Activated CD4-positive, alpha-beta T cell treated with anti-CD3 and anti-CD28 coated beads for 36 hours (primary cell): ENCODE measurements at regions not wholly inside any gene's neighbourhood (a gene's known extent, or its start where the extent isn't known, plus 50 kb on each side); places are given as distances from the start of the nearest gene placed in this dataset.

ENCODE experiments used
- ATAC-seq: fragments of 200-7000 bp; cut with Tn5 transposase; one replicate; pipeline ENCODE4 v1.10.0; 2021; ENCODE audit warnings: mild to moderate bottlenecking, moderate library complexity
- CTCF ChIA-PET: fragments of 350-600 bp; sonication (Branson Sonifier 250); formaldehyde crosslinking; loops from one replicate; lab custom pipeline; 2021; ENCODE audit warnings: antibody characterized with exemption; lab: Charles Lee
- POLR2A ChIA-PET: fragments of 350-600 bp; sonication (Branson Sonifier 250); formaldehyde crosslinking; loops from one replicate; lab custom pipeline; 2021; ENCODE audit warnings: antibody characterized with exemption, inconsistent platforms; lab: Charles Lee
- DNase-seq: peaks from one replicate; pipeline ENCODE4 v3.0.0-alpha.2; 2020
- H3K27ac Mint-ChIP-seq: one replicate; pipeline ENCODE4 v1.8.0; 2021; ENCODE audit warnings: mixed read lengths
- H3K27me3 Mint-ChIP-seq: one replicate; pipeline ENCODE4 v1.8.0; 2021; ENCODE audit warnings: mixed read lengths
- H3K36me3 Mint-ChIP-seq: one replicate; pipeline ENCODE4 v1.8.0; 2021; ENCODE audit warnings: low read depth, mixed read lengths
- H3K4me1 Mint-ChIP-seq: one replicate; pipeline ENCODE4 v1.8.0; 2021; ENCODE audit warnings: mixed read lengths
- H3K4me3 Mint-ChIP-seq: one replicate; pipeline ENCODE4 v1.8.0; 2021; ENCODE audit warnings: mild to moderate bottlenecking, moderate library complexity, mixed read lengths
- H3K9me3 Mint-ChIP-seq: one replicate; pipeline ENCODE4 v1.8.0; 2021; ENCODE audit warnings: low read depth, mixed read lengths
- intact Hi-C, 2 experiments: fragments of 100-400 bp; cut with DNase I in 1 of 2; cut with micrococcal nuclease in 1 of 2; formaldehyde crosslinking; loops; one replicate each; pipeline versions ENCODE4 v1.14.2 to v1.15.1; 2022 to 2024; cut with DNase I, micrococcal nuclease

DNA sequence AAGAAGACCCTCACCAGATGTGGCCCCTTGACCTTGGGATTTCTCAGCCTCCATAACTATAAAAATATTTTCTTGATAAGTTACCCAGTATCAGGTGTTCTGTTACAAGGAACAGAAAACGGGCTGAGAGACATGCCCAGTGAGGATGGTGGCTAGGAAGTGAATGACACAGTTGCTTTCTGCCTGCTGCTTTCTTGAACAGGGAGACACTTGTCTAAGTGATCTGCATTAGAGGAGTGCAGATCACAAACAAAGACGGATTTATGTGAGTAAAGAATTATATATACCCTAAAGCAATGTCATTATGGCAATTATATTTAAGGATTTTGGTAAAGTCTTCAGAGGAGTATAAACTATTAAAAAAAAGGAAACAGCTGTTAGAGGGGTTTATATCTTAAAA is 169.2 kb upstream of the AHR start:
- Mint-ChIP-seq H3K4me1 (peaks cover 28% of the 10 kb centered on the region), H3K27ac (no peak overlapping the region)
- CTCF ChIA-PET: interaction anchor here (0.8 kb wide), 1 partner anchor 146 kb away, joined by 3 read pairs; no protein-coding TSS in a partner anchor

DNA sequence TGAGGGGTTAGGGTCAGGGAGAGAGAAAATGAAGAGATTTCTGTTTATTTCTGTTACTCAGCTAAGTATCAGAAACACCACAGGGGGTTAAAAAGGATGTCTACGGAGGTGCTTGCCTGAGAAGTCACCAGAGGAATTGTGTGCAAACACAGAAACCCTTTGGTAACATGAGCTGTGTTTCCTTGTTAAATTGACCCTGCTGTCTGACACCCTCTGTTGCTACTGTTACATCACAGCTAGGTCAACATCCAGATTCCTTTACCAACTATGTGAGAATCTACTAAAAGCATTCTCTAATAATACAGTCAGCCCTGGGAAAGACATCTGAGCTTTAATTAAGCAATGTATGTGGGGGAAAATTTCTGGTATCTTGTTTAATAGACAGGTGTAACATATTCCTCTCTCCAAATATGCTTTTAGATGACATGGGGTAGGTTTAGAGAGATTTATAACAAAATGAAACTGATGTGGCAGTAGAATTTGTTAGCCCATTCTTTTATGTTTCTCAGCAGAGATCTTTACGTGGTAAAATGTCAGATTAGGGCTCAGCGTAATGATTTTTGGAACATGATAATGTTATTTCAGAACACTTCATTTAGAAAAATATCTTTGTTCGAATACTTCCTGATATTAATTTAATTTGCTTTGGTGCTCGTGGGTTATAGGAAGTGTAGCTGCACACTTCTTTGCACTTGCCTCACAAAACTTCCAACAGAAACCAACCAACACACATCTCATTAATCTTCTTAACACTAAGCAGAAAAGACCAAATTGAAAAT is 168.0 kb upstream of the AHR start:
- Mint-ChIP-seq H3K36me3 (no peaks in the 10 kb centered on the region), H3K27me3 (peaks cover 1% of the 10 kb centered on the region), H3K27ac (no peak overlapping the region), H3K4me1 (peaks cover 41% of the 10 kb centered on the region), H3K4me3 (no peak overlapping the region), H3K9me3 (peaks cover 3% of the 10 kb centered on the region)
- DNase-seq: no peak
- ChIA-PET CTCF (interaction anchor here (0.8 to 1.7 kb wide), 5 partner anchors 11 to 148 kb away, joined by 3 to 4 read pairs (median 3); no protein-coding TSS in a partner anchor), POLR2A (no interaction called here)
- ATAC-seq: no peak
- intact Hi-C loops: loop anchor here in 1 of 2 experiments (5.0 kb wide), 1 partner anchor 37 kb away; no protein-coding TSS in a partner anchor

More for the DNA sequence above, 169.2 kb upstream of the AHR start:
- Mint-ChIP-seq H3K9me3 (no peaks in the 10 kb centered on the region), H3K36me3 (no peaks in the 10 kb centered on the region), H3K4me3 (no peak overlapping the region), H3K27me3 (peaks cover 1% of the 10 kb centered on the region)
- DNase-seq (no peak), ATAC-seq (no peak)
- intact Hi-C loops: loop anchor here in 1 of 2 experiments (5.0 kb wide), 1 partner anchor 57 kb away; no protein-coding TSS in a partner anchor
- POLR2A ChIA-PET: no interaction called here

- CTCF ChIA-PET: interaction anchor here (1.0 to 1.7 kb wide), 3 partner anchors 11 to 148 kb away, joined by 3 to 4 read pairs (median 3); no protein-coding TSS in a partner anchor
- H3K27ac Mint-ChIP-seq: no peak overlapping the region
- H3K9me3 Mint-ChIP-seq: peaks cover 5% of the 10 kb centered on the region
- H3K4me3 Mint-ChIP-seq: no peak overlapping the region
- no peak for DNase-seq
- intact Hi-C loops: loop anchor here in 1 of 2 experiments (5.0 kb wide), 1 partner anchor 36 kb away; no protein-coding TSS in a partner anchor
- no peak for ATAC-seq
- H3K27me3 Mint-ChIP-seq: peaks cover 1% of the 10 kb centered on the region
- POLR2A ChIA-PET: no interaction called here
- no peaks in the 10 kb centered on the region for H3K36me3 Mint-ChIP-seq
- peaks cover 41% of the 10 kb centered on the region for H3K4me1 Mint-ChIP-seq
These were observed 167.4 kb upstream of the AHR start for GRCh38 chr7:17131060-17131345.

GRCh38 chr7:17131983-17132655 is 166.3 kb upstream of the AHR start:
- ChIA-PET POLR2A (no interaction called here), CTCF (interaction anchor here (1.2 to 1.7 kb wide), 2 partner anchors 149 to 169 kb away, joined by 4 to 5 read pairs; no protein-coding TSS in a partner anchor)
- Mint-ChIP-seq H3K4me1 (peaks cover 37% of the 10 kb centered on the region), H3K27ac (no peak overlapping the region), H3K36me3 (no peaks in the 10 kb centered on the region), H3K27me3 (peaks cover 1% of the 10 kb centered on the region), H3K9me3 (peaks cover 7% of the 10 kb centered on the region), H3K4me3 (no peak overlapping the region)
- DNase-seq: no peak
- intact Hi-C loops: loop anchor here in 1 of 2 experiments (5.0 kb wide), 1 partner anchor 35 kb away; no protein-coding TSS in a partner anchor
- no peak for ATAC-seq

DNA sequence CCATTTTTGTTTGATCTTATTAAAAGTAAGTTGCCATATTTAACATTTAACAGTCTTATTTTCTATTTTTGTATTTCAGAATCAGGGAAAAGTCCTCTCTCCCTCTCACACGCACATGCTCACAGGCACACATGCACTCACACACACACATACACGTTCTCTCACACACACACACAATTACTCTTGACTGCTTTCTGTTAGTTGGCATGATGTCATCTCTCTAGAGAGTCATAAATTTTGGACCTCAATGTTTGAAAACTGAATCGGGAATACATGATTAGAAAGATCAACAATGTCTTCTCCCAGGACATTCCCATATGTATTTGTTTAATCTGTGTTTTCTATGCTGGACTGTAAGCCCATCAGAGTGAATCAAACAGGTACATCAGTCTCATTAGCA is 165.7 kb upstream of the AHR start:
- no peak overlapping the region for H3K4me3 Mint-ChIP-seq
- peaks cover 1% of the 10 kb centered on the region for H3K27me3 Mint-ChIP-seq
- no peak for DNase-seq
- H3K4me1 Mint-ChIP-seq: peaks cover 34% of the 10 kb centered on the region
- ATAC-seq: no peak
- intact Hi-C loops: loop anchor here in 1 of 2 experiments (5.0 kb wide), 1 partner anchor 35 kb away; no protein-coding TSS in a partner anchor
- H3K9me3 Mint-ChIP-seq: peaks cover 7% of the 10 kb centered on the region
- CTCF ChIA-PET: no interaction called here
- H3K36me3 Mint-ChIP-seq: no peaks in the 10 kb centered on the region
- POLR2A ChIA-PET: no interaction called here
- no peak overlapping the region for H3K27ac Mint-ChIP-seq

- peaks cover 47% of the 10 kb centered on the region for H3K4me1 Mint-ChIP-seq
These were observed 164.5 kb upstream of the AHR start for GRCh38 chr7:17133977-17134376.

GRCh38 chr7:17134786-17135185 is 163.7 kb upstream of the AHR start:
- intact Hi-C loops: loop anchor here in 1 of 2 experiments (5.0 kb wide), 3 partner anchors 33 to 132 kb away; no protein-coding TSS in a partner anchor
- peaks cover 7% of the 10 kb centered on the region for H3K9me3 Mint-ChIP-seq
- H3K27me3 Mint-ChIP-seq: peaks cover 1% of the 10 kb centered on the region
- peaks cover 55% of the 10 kb centered on the region for H3K4me1 Mint-ChIP-seq
- DNase-seq (peak; percentile 41), ATAC-seq (peak; percentile 53)
- ChIA-PET CTCF (interaction anchor here (1.0 to 1.6 kb wide), 3 partner anchors 17 to 163 kb away, joined by 3 to 4 read pairs (median 3); no protein-coding TSS in a partner anchor), POLR2A (interaction anchor here (0.6 kb wide), 1 partner anchor 163 kb away, joined by 8 read pairs; no protein-coding TSS in a partner anchor)
- H3K36me3 Mint-ChIP-seq: no peaks in the 10 kb centered on the region
- peak overlapping the region; percentile 74 for H3K27ac Mint-ChIP-seq
- no peak overlapping the region for H3K4me3 Mint-ChIP-seq

More at GRCh38 chr7:17133977-17134376, 164.5 kb upstream of the AHR start:
- Mint-ChIP-seq H3K27me3 (peaks cover 1% of the 10 kb centered on the region), H3K9me3 (peaks cover 7% of the 10 kb centered on the region), H3K27ac (peak overlapping the region; percentile 27), H3K4me3 (no peak overlapping the region), H3K36me3 (no peaks in the 10 kb centered on the region)
- POLR2A ChIA-PET: no interaction called here
- CTCF ChIA-PET: interaction anchor here (1.1 to 1.6 kb wide), 2 partner anchors 18 to 71 kb away, joined by 3 to 4 read pairs; no protein-coding TSS in a partner anchor
- ATAC-seq (no peak), DNase-seq (no peak)
- intact Hi-C loops: loop anchor here in 1 of 2 experiments (5.0 kb wide), 1 partner anchor 33 kb away; no protein-coding TSS in a partner anchor

DNA sequence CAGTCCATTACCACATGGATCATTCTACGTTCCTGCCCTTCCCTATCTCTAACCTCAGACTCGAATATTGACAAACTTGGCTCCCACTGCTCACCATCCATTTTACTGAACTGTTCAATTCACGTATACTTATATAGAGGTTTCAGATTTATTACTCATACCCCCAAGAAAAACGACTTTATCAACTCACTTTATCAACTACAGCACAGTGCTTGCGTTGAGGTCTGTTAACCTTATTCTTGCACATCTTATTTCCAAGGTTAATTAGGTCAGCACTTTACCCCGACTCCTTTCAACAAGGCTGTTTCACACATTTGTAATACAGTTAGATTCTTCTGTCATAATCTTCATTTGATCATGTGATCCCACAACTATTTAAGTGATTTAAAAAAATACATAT is 162.3 kb upstream of the AHR start:
- Mint-ChIP-seq H3K27ac (peak overlapping the region; percentile 62), H3K9me3 (peaks cover 7% of the 10 kb centered on the region), H3K4me1 (peaks cover 58% of the 10 kb centered on the region), H3K27me3 (peaks cover 1% of the 10 kb centered on the region), H3K36me3 (no peaks in the 10 kb centered on the region), H3K4me3 (no peak overlapping the region)
- intact Hi-C loops: loop anchor here in 1 of 2 experiments (5.0 kb wide), 2 partner anchors 114 to 134 kb away; no protein-coding TSS in a partner anchor
- ChIA-PET CTCF (no interaction called here), POLR2A (no interaction called here)
- ATAC-seq (no peak), DNase-seq (no peak)

DNA sequence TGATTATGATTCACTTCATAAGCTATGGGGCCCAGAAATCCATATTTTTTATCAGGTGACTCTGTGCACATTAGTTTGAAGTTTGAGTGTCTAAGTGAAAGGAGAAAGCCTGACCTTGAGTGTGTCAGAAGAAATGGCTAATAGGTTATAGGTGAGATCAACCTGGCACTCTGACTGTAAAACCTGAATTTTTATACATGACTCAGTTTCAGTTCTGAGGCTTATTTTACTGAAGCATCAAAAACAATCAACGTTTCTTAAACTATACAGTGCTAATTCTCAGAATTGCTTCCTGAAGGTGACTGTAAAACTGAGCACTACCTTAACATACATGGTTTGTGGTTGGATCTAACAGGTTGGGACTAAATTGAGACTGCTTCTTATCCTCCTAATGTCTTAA is 159.4 kb upstream of the AHR start:
- peaks cover 74% of the 10 kb centered on the region for H3K4me1 Mint-ChIP-seq
- DNase-seq: no peak
- no peak overlapping the region for H3K4me3 Mint-ChIP-seq
- H3K36me3 Mint-ChIP-seq: no peaks in the 10 kb centered on the region
- ChIA-PET POLR2A (no interaction called here), CTCF (interaction anchor here (1.0 to 1.2 kb wide), 2 partner anchors 20 to 159 kb away, joined by 3 read pairs; partner anchors contain the start of gene AHR)
- ATAC-seq: peak; percentile 83
- no peaks in the 10 kb centered on the region for H3K27me3 Mint-ChIP-seq
- H3K27ac Mint-ChIP-seq: peak overlapping the region; percentile 91
- intact Hi-C loops: loop anchor here (1.0 to 5.0 kb wide), 8 partner anchors 20 to 264 kb away; partner anchors contain the start of gene AHR (in 1 of the 2)
- peaks cover 7% of the 10 kb centered on the region for H3K9me3 Mint-ChIP-seq

DNA sequence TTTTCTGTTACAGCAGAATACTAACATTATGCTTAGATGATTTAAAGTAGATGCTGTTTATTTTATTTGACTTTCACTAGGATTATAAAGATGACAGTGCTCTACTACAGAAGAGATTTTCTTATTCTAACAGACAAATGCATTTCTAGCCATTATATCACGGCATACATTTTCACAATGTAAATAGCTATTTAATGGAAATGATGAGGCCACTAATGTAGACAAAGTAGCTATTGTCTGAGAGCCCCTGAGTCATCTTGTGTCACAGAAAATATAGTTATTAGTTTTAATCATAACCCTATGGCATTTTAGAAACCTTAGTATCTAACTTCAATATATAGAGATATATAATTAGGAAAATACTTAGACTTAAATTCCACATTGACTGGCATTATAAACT is 158.0 kb upstream of the AHR start:
- Mint-ChIP-seq H3K27ac (peak overlapping the region; percentile 37), H3K4me1 (peaks cover 74% of the 10 kb centered on the region), H3K4me3 (no peak overlapping the region), H3K9me3 (peaks cover 4% of the 10 kb centered on the region), H3K36me3 (no peaks in the 10 kb centered on the region), H3K27me3 (no peaks in the 10 kb centered on the region)
- intact Hi-C loops: loop anchor here (5.0 to 10.0 kb wide), 3 partner anchors 262 to 804 kb away; partner anchors contain the start of genes ANKMY2 (in 1 of the 2), BZW2 (in 1 of the 2) and SNX13 (in 1 of the 2)
- ChIA-PET POLR2A (no interaction called here), CTCF (interaction anchor here (1.1 to 1.4 kb wide), 4 partner anchors 10 to 158 kb away, joined by 3 to 5 read pairs (median 4); partner anchors contain the start of gene AHR)
- ATAC-seq (no peak), DNase-seq (no peak)
